Activated T-cell treated with anti-CD3 and anti-CD28 coated beads, Interleukin-2, amount 50 U/mL, for 72 hours (primary cell): ENCODE measurements at regions not wholly inside any gene's neighbourhood (a gene's known extent, or its start where the extent isn't known, plus 50 kb on each side); places are given as distances from the start of the nearest gene placed in this dataset.

Experiments
- ATAC-seq, 2 donors: fragments of 150-1000 bp; cut with Tn5 transposase; replicated peaks in 1 of 2; 2 replicates each; pipeline ENCODE4 v1.10.0; 2021; ENCODE audit warnings: moderate library complexity in 2 of 2, mild to moderate bottlenecking in 1 of 2
- DNase-seq, 2 donors: peaks; one replicate each; pipeline ENCODE4 v3.0.0; 2021 to 2022; ENCODE audit warnings: mixed read lengths in 1 of 2
- H3K27ac Mint-ChIP-seq: one replicate; pipeline ENCODE4 v1.8.0; 2022; ENCODE audit warnings: mild to moderate bottlenecking, moderate library complexity, mixed read lengths
- H3K27me3 Mint-ChIP-seq: one replicate; pipeline ENCODE4 v1.8.0; 2022; ENCODE audit warnings: low read depth, mixed read lengths
- H3K36me3 Mint-ChIP-seq, 2 donors: one replicate each; pipeline ENCODE4 v1.8.0; 2022; ENCODE audit warnings: mixed read lengths in 2 of 2, mild to moderate bottlenecking in 1 of 2; ENCODE audit not compliant: insufficient read depth in 2 of 2
- H3K4me1 Mint-ChIP-seq: one replicate; pipeline ENCODE4 v1.8.0; 2022; ENCODE audit warnings: low read depth, mixed read lengths
- H3K4me3 Mint-ChIP-seq, 2 donors: one replicate each; pipeline ENCODE4 v1.8.0; 2022; ENCODE audit warnings: mild to moderate bottlenecking in 2 of 2, mixed read lengths in 2 of 2, moderate library complexity in 2 of 2
- H3K9me3 Mint-ChIP-seq, 2 donors: one replicate each; pipeline ENCODE4 v1.8.0; 2022; ENCODE audit warnings: mixed read lengths in 2 of 2

- Mint-ChIP-seq H3K27me3 (peaks cover 13% of the 10 kb centered on the region), H3K4me3 (no peak overlapping the region), H3K27ac (no peak overlapping the region), H3K36me3 (no peaks in the 10 kb centered on the region), H3K4me1 (no peaks in the 10 kb centered on the region), H3K9me3 (no peaks in the 10 kb centered on the region)
- DNase-seq: no peak
- ATAC-seq: no peak
These were observed 111.5 kb upstream of the SLC45A1 start for GRCh38 chr1:8206391-8206790.

- Mint-ChIP-seq H3K36me3 (no peaks in the 10 kb centered on the region), H3K4me1 (no peaks in the 10 kb centered on the region), H3K27ac (no peak overlapping the region), H3K27me3 (peaks cover 6% of the 10 kb centered on the region), H3K9me3 (no peaks in the 10 kb centered on the region), H3K4me3 (no peak overlapping the region)
- no peak for DNase-seq
- no peak for ATAC-seq
These were observed 112.1 kb upstream of the SLC45A1 start for GRCh38 chr1:8205771-8206170.

GRCh38 chr1:8204826-8205225 is 113.1 kb upstream of the SLC45A1 start:
- DNase-seq: no peak
- Mint-ChIP-seq H3K4me3 (no peak overlapping the region), H3K27ac (no peak overlapping the region), H3K36me3 (no peaks in the 10 kb centered on the region), H3K9me3 (no peaks in the 10 kb centered on the region), H3K27me3 (no peaks in the 10 kb centered on the region), H3K4me1 (no peaks in the 10 kb centered on the region)
- ATAC-seq: no peak

GRCh38 chr1:8203551-8203950 is 114.4 kb upstream of the SLC45A1 start:
- no peaks in the 10 kb centered on the region for H3K9me3 Mint-ChIP-seq
- H3K4me1 Mint-ChIP-seq: peaks cover 3% of the 10 kb centered on the region
- H3K27ac Mint-ChIP-seq: no peak overlapping the region
- no peak overlapping the region for H3K4me3 Mint-ChIP-seq
- no peaks in the 10 kb centered on the region for H3K27me3 Mint-ChIP-seq
- DNase-seq: no peak
- no peaks in the 10 kb centered on the region for H3K36me3 Mint-ChIP-seq
- ATAC-seq: no peak

- Mint-ChIP-seq H3K36me3 (no peaks in the 10 kb centered on the region), H3K9me3 (no peaks in the 10 kb centered on the region), H3K27me3 (no peaks in the 10 kb centered on the region), H3K4me1 (peaks cover 6% of the 10 kb centered on the region), H3K27ac (no peak overlapping the region), H3K4me3 (no peak overlapping the region)
- ATAC-seq (no peak), DNase-seq (no peak)
These were observed 114.9 kb upstream of the SLC45A1 start for GRCh38 chr1:8203056-8203455.

- Mint-ChIP-seq H3K36me3 (no peaks in the 10 kb centered on the region), H3K27ac (no peak overlapping the region), H3K27me3 (no peaks in the 10 kb centered on the region), H3K9me3 (no peaks in the 10 kb centered on the region), H3K4me1 (peaks cover 12% of the 10 kb centered on the region), H3K4me3 (no peak overlapping the region)
- no peak for ATAC-seq
- no peak for DNase-seq
These were observed 115.6 kb upstream of the SLC45A1 start for GRCh38 chr1:8202182-8202905.

- Mint-ChIP-seq H3K4me1 (peaks cover 12% of the 10 kb centered on the region), H3K27me3 (no peaks in the 10 kb centered on the region), H3K27ac (no peak overlapping the region), H3K9me3 (no peaks in the 10 kb centered on the region), H3K36me3 (no peaks in the 10 kb centered on the region), H3K4me3 (no peak overlapping the region)
- no peak for DNase-seq
- ATAC-seq: no peak
These were observed 116.5 kb upstream of the SLC45A1 start for GRCh38 chr1:8201331-8201861.

- Mint-ChIP-seq H3K9me3 (no peaks in the 10 kb centered on the region), H3K4me1 (peaks cover 12% of the 10 kb centered on the region), H3K27me3 (no peaks in the 10 kb centered on the region), H3K27ac (no peak overlapping the region), H3K36me3 (no peaks in the 10 kb centered on the region), H3K4me3 (no peak overlapping the region)
- ATAC-seq: no peak
- no peak for DNase-seq
These were observed 117.4 kb upstream of the SLC45A1 start for GRCh38 chr1:8200317-8201115.

- H3K4me3 Mint-ChIP-seq: no peak overlapping the region
- ATAC-seq: no peak
- H3K27me3 Mint-ChIP-seq: no peaks in the 10 kb centered on the region
- H3K36me3 Mint-ChIP-seq: no peaks in the 10 kb centered on the region
- no peaks in the 10 kb centered on the region for H3K9me3 Mint-ChIP-seq
- peaks cover 12% of the 10 kb centered on the region for H3K4me1 Mint-ChIP-seq
- no peak for DNase-seq
- no peak overlapping the region for H3K27ac Mint-ChIP-seq
These were observed 119.4 kb upstream of the SLC45A1 start for GRCh38 chr1:8198522-8198921.

- Mint-ChIP-seq H3K4me1 (peaks cover 12% of the 10 kb centered on the region), H3K27ac (no peak overlapping the region), H3K9me3 (no peaks in the 10 kb centered on the region), H3K4me3 (peak overlapping the region in 1 of 2 donors; percentile 10), H3K27me3 (no peaks in the 10 kb centered on the region), H3K36me3 (no peaks in the 10 kb centered on the region)
- peak in 1 of 2 donors; percentile 45 for ATAC-seq
- peak in 1 of 2 donors; percentile 13 for DNase-seq
These were observed 120.2 kb upstream of the SLC45A1 start for GRCh38 chr1:8197493-8198282.

GRCh38 chr1:8194481-8195227 is 123.3 kb upstream of the SLC45A1 start:
- DNase-seq (no peak), ATAC-seq (no peak)
- Mint-ChIP-seq H3K4me1 (peaks cover 19% of the 10 kb centered on the region), H3K27ac (no peak overlapping the region), H3K36me3 (no peaks in the 10 kb centered on the region), H3K4me3 (no peak overlapping the region), H3K9me3 (no peaks in the 10 kb centered on the region), H3K27me3 (no peaks in the 10 kb centered on the region)

- Mint-ChIP-seq H3K9me3 (no peaks in the 10 kb centered on the region), H3K36me3 (no peaks in the 10 kb centered on the region), H3K27me3 (no peaks in the 10 kb centered on the region), H3K4me3 (no peak overlapping the region), H3K27ac (no peak overlapping the region), H3K4me1 (peaks cover 19% of the 10 kb centered on the region)
- no peak for ATAC-seq
- no peak for DNase-seq
These were observed 124.0 kb upstream of the SLC45A1 start for GRCh38 chr1:8193840-8194406.
